K562 (cell line): ENCODE measurements at regions not wholly inside any gene's neighbourhood (a gene's known extent, or its start where the extent isn't known, plus 50 kb on each side); places are given as distances from the start of the nearest gene placed in this dataset.

Experiments used
- CEBPZ ChIP-seq: fragments of 150-350 bp; IDR thresholded peaks from 2 replicates; pipeline ENCODE4 v1.6.1; 2014; ENCODE audit warnings: low read depth, mild to moderate bottlenecking, low read length, borderline replicate concordance
- NR3C1 ChIP-seq: sonication (generic); formaldehyde crosslinking; IDR thresholded peaks from 2 replicates; pipeline ENCODE4 v1.8.1; 2022; ENCODE audit warnings: missing genetic modification reagents
- REST ChIP-seq, 2 experiments: fragments of 450-650 bp; formaldehyde crosslinking in 1 of 2; IDR thresholded peaks; 2 replicates each; pipeline versions ENCODE4 v1.4.0 to v1.6.1; 2014 to 2020; ENCODE audit warnings: mild to moderate bottlenecking in 2 of 2, borderline replicate concordance in 1 of 2, low read depth in 1 of 2
- SOX6 ChIP-seq: fragments of 450-650 bp; IDR thresholded peaks from 2 replicates; pipeline ENCODE4 v1.6.1; 2014; ENCODE audit warnings: mild to moderate bottlenecking
- THAP7 ChIP-seq: fragments of 250-450 bp; sonication (Bioruptor Pico); IDR thresholded peaks from 2 replicates; pipeline ENCODE4 v1.5.0; 2021

- TF ChIP-seq REST (IDR thresholded peaks at IDR 0.05; ENCODE audit: borderline replicate concordance) (no peak), REST (CRISPR knock-in tag; IDR thresholded peaks at IDR 0.05; ENCODE audit: low read depth) (no peak), THAP7 (CRISPR knock-in tag) (no peak), NR3C1 (CRISPR knock-in tag) (no peak), SOX6 (no peak), CEBPZ (no peak)
Measured at GRCh38 chr9:24939109-24939850, 393.6 kb upstream of the IZUMO3 start (continued).
